ENCODE measurements at regions not wholly inside any gene's neighbourhood (a gene's known extent, or its start where the extent isn't known, plus 50 kb on each side); places are given as distances from the start of the nearest gene placed in this dataset.

DNA sequence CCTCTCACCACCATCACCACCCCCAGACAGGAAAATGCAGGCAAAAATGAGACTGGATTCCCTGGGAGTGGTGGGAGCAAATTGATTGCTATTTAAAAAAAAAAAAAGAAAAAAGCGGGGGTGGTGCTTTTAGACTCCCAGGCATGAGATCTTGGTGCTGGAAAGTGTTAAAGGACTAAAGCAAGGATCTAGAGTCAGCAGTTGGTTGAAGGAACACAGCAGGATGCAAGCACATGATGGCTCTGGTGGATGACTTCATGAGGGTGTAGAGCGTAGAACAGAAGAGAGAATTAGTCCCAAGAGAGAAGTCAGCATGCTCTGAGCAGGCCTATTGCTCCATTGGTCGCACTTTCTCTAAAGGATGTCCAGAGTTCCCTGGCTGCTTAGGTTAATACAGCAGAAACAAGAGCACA is 183.8 kb upstream of the HMGA2 start:
- no peak overlapping the region for H2AFZ ChIP-seq (ENCODE audit: low read depth, low read length, severe bottlenecking)
- H3K36me3 ChIP-seq (ENCODE audit: low read length), result no peaks in the 10 kb centered on the region
- H3K9me3 ChIP-seq (ENCODE audit: insufficient read depth, low read length), result no peaks in the 10 kb centered on the region
- no peaks in the 10 kb centered on the region for H3K27me3 ChIP-seq (ENCODE audit: low read length)
- H3K4me3 ChIP-seq (ENCODE audit: insufficient read depth, low read length, poor library complexity, severe bottlenecking), result no peak overlapping the region
- H3K27ac ChIP-seq (ENCODE audit: low read depth, low read length), result no peak overlapping the region
- H4K20me1 ChIP-seq (ENCODE audit: low read depth, low read length), result no peaks in the 10 kb centered on the region
- TF ChIP-seq, protein P1, sequence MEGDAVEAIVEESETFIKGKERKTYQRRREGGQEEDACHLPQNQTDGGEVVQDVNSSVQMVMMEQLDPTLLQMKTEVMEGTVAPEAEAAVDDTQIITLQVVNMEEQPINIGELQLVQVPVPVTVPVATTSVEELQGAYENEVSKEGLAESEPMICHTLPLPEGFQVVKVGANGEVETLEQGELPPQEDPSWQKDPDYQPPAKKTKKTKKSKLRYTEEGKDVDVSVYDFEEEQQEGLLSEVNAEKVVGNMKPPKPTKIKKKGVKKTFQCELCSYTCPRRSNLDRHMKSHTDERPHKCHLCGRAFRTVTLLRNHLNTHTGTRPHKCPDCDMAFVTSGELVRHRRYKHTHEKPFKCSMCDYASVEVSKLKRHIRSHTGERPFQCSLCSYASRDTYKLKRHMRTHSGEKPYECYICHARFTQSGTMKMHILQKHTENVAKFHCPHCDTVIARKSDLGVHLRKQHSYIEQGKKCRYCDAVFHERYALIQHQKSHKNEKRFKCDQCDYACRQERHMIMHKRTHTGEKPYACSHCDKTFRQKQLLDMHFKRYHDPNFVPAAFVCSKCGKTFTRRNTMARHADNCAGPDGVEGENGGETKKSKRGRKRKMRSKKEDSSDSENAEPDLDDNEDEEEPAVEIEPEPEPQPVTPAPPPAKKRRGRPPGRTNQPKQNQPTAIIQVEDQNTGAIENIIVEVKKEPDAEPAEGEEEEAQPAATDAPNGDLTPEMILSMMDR (IDR thresholded peaks at IDR 0.05; ENCODE audit: insufficient read depth, low read length, poor library complexity, severe bottlenecking), result no peak
- no peak for TF ChIP-seq EZH2phosphoT487 (conservative IDR thresholded peaks at IDR 0.05; ENCODE audit: low read length)
- H3K9ac ChIP-seq (ENCODE audit: low read length), result no peak overlapping the region
- H3K79me2 ChIP-seq (ENCODE audit: insufficient read depth, low read length), result no peaks in the 10 kb centered on the region
- H3K9me2 ChIP-seq (replicated peaks; ENCODE audit: insufficient read depth, low read length), result no peaks in the 10 kb centered on the region
- H3F3A ChIP-seq (ENCODE audit: insufficient read depth), result no peaks in the 10 kb centered on the region
- no peak overlapping the region for H3K4me2 ChIP-seq (ENCODE audit: low read depth, low read length, poor library complexity, severe bottlenecking)

DNA sequence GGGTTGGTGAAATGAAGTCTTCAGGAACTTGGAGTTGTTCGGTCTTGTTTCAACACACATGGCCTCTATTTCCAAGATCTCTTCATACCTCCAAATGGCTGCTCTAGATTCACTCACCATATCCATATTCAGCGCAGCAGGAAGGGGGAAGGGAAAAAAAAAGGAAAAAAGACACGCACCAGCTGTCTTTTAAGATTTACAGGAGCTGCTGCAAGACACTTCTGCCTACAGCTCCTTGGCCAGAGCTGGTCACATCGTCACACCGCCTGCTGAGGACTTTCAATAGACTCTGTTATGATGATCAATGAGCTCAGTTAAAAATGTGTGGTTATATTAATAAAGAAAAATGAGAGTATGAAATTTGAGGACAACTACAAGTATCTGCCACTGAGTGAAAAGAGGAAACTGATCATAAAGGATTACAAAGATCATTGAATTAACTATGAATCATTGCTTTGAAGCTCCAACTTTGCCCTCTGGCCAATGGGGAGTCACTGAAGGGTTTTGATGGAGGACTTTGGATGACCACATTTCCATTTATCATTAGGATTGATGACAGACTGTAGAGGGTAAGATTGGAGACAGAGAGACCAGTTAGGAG is 182.1 kb upstream of the HMGA2 start:
- no peaks in the 10 kb centered on the region for H3K9me2 ChIP-seq (replicated peaks; ENCODE audit: insufficient read depth, low read length)
- H3K9ac ChIP-seq (ENCODE audit: low read length), result no peak overlapping the region
- TF ChIP-seq, protein P1 (IDR thresholded peaks at IDR 0.05; ENCODE audit: insufficient read depth, low read length, poor library complexity, severe bottlenecking), result no peak
- TF ChIP-seq EZH2phosphoT487 (conservative IDR thresholded peaks at IDR 0.05; ENCODE audit: low read length), result no peak
- no peaks in the 10 kb centered on the region for H3K79me2 ChIP-seq (ENCODE audit: insufficient read depth, low read length)
- no peak overlapping the region for H3K4me2 ChIP-seq (ENCODE audit: low read depth, low read length, poor library complexity, severe bottlenecking)
- H3K4me3 ChIP-seq (ENCODE audit: insufficient read depth, low read length, poor library complexity, severe bottlenecking), result no peak overlapping the region
- no peaks in the 10 kb centered on the region for H3K9me3 ChIP-seq (ENCODE audit: insufficient read depth, low read length)
- H3K36me3 ChIP-seq (ENCODE audit: low read length), result no peaks in the 10 kb centered on the region
- H3K27ac ChIP-seq (ENCODE audit: low read depth, low read length), result no peak overlapping the region
- H3K27me3 ChIP-seq (ENCODE audit: low read length), result no peaks in the 10 kb centered on the region
- H4K20me1 ChIP-seq (ENCODE audit: low read depth, low read length), result no peaks in the 10 kb centered on the region
- H3F3A ChIP-seq (ENCODE audit: insufficient read depth), result no peaks in the 10 kb centered on the region
- H2AFZ ChIP-seq (ENCODE audit: low read depth, low read length, severe bottlenecking), result no peak overlapping the region

DNA sequence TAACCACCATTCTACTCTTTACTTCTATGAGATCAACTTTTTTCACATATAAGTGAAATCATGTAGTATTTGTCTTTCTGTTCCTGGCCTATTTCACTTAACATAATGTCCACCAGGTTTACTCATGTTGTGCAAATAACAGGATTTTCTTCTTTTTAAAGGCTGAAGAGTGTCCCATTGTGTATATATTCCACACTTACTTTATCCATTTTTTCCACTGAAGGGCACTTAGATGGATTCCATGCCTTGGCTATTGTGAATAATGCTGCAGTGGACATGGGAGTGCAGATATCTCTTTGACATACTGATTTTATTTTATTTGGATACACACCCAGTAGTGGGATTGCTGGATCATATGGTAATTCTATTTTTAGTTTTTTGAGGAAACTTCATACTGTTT is 181.1 kb upstream of the HMGA2 start:
- no peak overlapping the region for H3K9ac ChIP-seq (ENCODE audit: low read length)
- H3K9me2 ChIP-seq (replicated peaks; ENCODE audit: insufficient read depth, low read length), result no peaks in the 10 kb centered on the region
- no peak overlapping the region for H3K4me3 ChIP-seq (ENCODE audit: insufficient read depth, low read length, poor library complexity, severe bottlenecking)
- H3K36me3 ChIP-seq (ENCODE audit: low read length), result no peaks in the 10 kb centered on the region
- H3F3A ChIP-seq (ENCODE audit: insufficient read depth), result no peaks in the 10 kb centered on the region
- no peaks in the 10 kb centered on the region for H3K27me3 ChIP-seq (ENCODE audit: low read length)
- no peaks in the 10 kb centered on the region for H3K79me2 ChIP-seq (ENCODE audit: insufficient read depth, low read length)
- no peaks in the 10 kb centered on the region for H3K9me3 ChIP-seq (ENCODE audit: insufficient read depth, low read length)
- H4K20me1 ChIP-seq (ENCODE audit: low read depth, low read length), result no peaks in the 10 kb centered on the region
- TF ChIP-seq EZH2phosphoT487 (conservative IDR thresholded peaks at IDR 0.05; ENCODE audit: low read length), result no peak
- TF ChIP-seq, protein P1 (IDR thresholded peaks at IDR 0.05; ENCODE audit: insufficient read depth, low read length, poor library complexity, severe bottlenecking), result no peak
- no peak overlapping the region for H3K27ac ChIP-seq (ENCODE audit: low read depth, low read length)
- H3K4me2 ChIP-seq (ENCODE audit: low read depth, low read length, poor library complexity, severe bottlenecking), result no peak overlapping the region
- H2AFZ ChIP-seq (ENCODE audit: low read depth, low read length, severe bottlenecking), result no peak overlapping the region
